ENCODE measurements at regions not wholly inside any gene's neighbourhood (a gene's known extent, or its start where the extent isn't known, plus 50 kb on each side); places are given as distances from the start of the nearest gene placed in this dataset.

- no peak for TF ChIP-seq CTCF (conservative IDR thresholded peaks at IDR 0.05; ENCODE audit: control insufficient read depth, insufficient read depth, low read depth, low read length)
- DNase-seq (ENCODE audit: low read depth) = no peak
- H3K4me3 ChIP-seq (ENCODE audit: control insufficient read depth, low read depth, low read length) = no peak overlapping the region
Observed at GRCh38 chr3:10766049-10766705, 49.9 kb upstream of the SLC6A11 start.
